Body of pancreas (tissue), 4 donors: ENCODE measurements at regions not wholly inside any gene's neighbourhood (a gene's known extent, or its start where the extent isn't known, plus 50 kb on each side); places are given as distances from the start of the nearest gene placed in this dataset.

ENCODE experiments used
- POLR2A ChIP-seq, 3 donors: fragments of 450-650 bp; IDR thresholded peaks; one replicate each; pipeline ENCODE4 v1.6.1; 2016; ENCODE audit warnings: antibody characterized with exemption in 3 of 3, mild to moderate bottlenecking in 2 of 3
- TF ChIP-seq, protein P1 (sequence below), 7 experiments: fragments of 450-650 bp in 4 of 7; fragments of 200-600 bp in 3 of 7; sonication (generic) in 3 of 7; IDR thresholded peaks; one replicate each; pipeline ENCODE4 v1.5.1; 2016 to 2019; ENCODE audit warnings: antibody characterized with exemption in 7 of 7

DNA sequence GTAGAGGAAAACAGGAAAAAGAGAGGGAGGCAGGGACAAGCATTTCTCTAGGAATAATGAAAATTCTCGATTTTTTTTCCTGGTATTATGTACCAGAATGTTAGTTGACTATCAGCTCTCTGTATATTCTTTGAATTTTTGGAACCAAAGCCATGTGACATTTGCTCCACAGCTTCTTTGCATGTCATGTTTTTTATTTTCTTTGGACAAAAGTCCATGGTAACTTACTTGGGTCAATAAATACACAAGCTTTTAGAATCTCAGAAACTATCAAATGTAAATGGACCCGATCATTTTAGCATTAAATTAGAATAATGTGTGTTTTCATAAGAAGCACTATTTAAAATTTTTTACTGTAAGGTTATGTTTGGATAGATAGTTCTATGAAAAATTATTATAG, 320.5 kb downstream of the ZIC1 start:
- TF ChIP-seq, protein P1, sequence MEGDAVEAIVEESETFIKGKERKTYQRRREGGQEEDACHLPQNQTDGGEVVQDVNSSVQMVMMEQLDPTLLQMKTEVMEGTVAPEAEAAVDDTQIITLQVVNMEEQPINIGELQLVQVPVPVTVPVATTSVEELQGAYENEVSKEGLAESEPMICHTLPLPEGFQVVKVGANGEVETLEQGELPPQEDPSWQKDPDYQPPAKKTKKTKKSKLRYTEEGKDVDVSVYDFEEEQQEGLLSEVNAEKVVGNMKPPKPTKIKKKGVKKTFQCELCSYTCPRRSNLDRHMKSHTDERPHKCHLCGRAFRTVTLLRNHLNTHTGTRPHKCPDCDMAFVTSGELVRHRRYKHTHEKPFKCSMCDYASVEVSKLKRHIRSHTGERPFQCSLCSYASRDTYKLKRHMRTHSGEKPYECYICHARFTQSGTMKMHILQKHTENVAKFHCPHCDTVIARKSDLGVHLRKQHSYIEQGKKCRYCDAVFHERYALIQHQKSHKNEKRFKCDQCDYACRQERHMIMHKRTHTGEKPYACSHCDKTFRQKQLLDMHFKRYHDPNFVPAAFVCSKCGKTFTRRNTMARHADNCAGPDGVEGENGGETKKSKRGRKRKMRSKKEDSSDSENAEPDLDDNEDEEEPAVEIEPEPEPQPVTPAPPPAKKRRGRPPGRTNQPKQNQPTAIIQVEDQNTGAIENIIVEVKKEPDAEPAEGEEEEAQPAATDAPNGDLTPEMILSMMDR (IDR thresholded peaks at IDR 0.05), result no peak
- TF ChIP-seq POLR2A (IDR thresholded peaks at IDR 0.05), result no peak
